T-cell (primary cell): ENCODE measurements at regions not wholly inside any gene's neighbourhood (a gene's known extent, or its start where the extent isn't known, plus 50 kb on each side); places are given as distances from the start of the nearest gene placed in this dataset.

ENCODE experiments used
- ATAC-seq, 4 experiments: fragments of 200-7000 bp in 3 of 4; fragments of 150-1000 bp in 1 of 4; cut with Tn5 transposase; replicated peaks in 1 of 4; 1 replicate in 3 of 4; 2 replicates in 1 of 4; pipeline ENCODE4 v1.10.0; 2021; ENCODE audit warnings: moderate library complexity in 3 of 4, mild to moderate bottlenecking in 2 of 4, moderate number of reproducible peaks in 1 of 4
- CTCF ChIA-PET, 2 donors: fragments of 300-600 bp; sonication (Branson Sonifier 250); formaldehyde crosslinking; loops; one replicate each; lab custom pipeline; 2022; ENCODE audit warnings: antibody characterized with exemption in 2 of 2; lab: Charles Lee
- POLR2A ChIA-PET, 2 donors: fragments of 300-600 bp; sonication (Branson Sonifier 250); formaldehyde crosslinking; loops; one replicate each; lab custom pipeline; 2022; ENCODE audit warnings: antibody characterized with exemption in 2 of 2; lab: Charles Lee
- DNase-seq, 35 experiments: peaks; one replicate each; pipeline versions ENCODE4 v3.0.0 to v3.0.0-alpha.2; 2013 to 2023
- H3K27ac ChIP-seq: one replicate; pipeline ENCODE4 v1.5.1; 2013; ENCODE audit warnings: low read length
- H3K27me3 ChIP-seq, 2 experiments: replicated peaks in 1 of 2; 1 replicate in 1 of 2; 2 replicates in 1 of 2; pipeline versions ENCODE4 v1.6.1 to v1.7.0; 2013; ENCODE audit warnings: low read length in 1 of 2, mixed read lengths in 1 of 2; ENCODE audit not compliant: control insufficient read depth in 2 of 2, insufficient read depth in 2 of 2; ENCODE audit errors: extremely low read depth in 1 of 2
- H3K36me3 ChIP-seq, 2 donors: 1 replicate in 1 of 2; 2 replicates in 1 of 2; pipeline versions ENCODE4 v1.6.1 to v1.7.0; 2013; ENCODE audit warnings: low read length in 1 of 2; ENCODE audit not compliant: control insufficient read depth in 2 of 2, insufficient read depth in 1 of 2; ENCODE audit errors: extremely low read depth in 1 of 2
- H3K4me1 ChIP-seq, 2 experiments: 1 replicate in 1 of 2; 2 replicates in 1 of 2; pipeline versions ENCODE4 v1.6.1 to v1.7.0; 2013; ENCODE audit warnings: low read length in 2 of 2, mixed read lengths in 1 of 2; ENCODE audit not compliant: insufficient read depth in 2 of 2, control insufficient read depth in 1 of 2; ENCODE audit errors: extremely low read depth in 1 of 2
- H3K4me3 ChIP-seq, 2 donors: 1 replicate in 1 of 2; 2 replicates in 1 of 2; pipeline versions ENCODE4 v1.5.1 to v1.7.0; 2013; ENCODE audit warnings: mild to moderate bottlenecking in 2 of 2, low read length in 1 of 2, moderate library complexity in 1 of 2; ENCODE audit not compliant: control insufficient read depth in 1 of 2; ENCODE audit errors: extremely low read depth in 1 of 2
- H3K9me3 ChIP-seq: 2 replicates; pipeline ENCODE4 v1.7.0; 2013
- H3K27ac Mint-ChIP-seq, 2 donors: one replicate each; pipeline ENCODE4 v1.8.0; 2020 to 2021; ENCODE audit warnings: mild to moderate bottlenecking in 2 of 2, mixed read lengths in 2 of 2
- H3K27me3 Mint-ChIP-seq, 2 donors: one replicate each; pipeline ENCODE4 v1.8.0; 2021 to 2022; ENCODE audit warnings: mixed read lengths in 2 of 2
- H3K36me3 Mint-ChIP-seq: one replicate; pipeline ENCODE4 v1.8.0; 2021; ENCODE audit warnings: mixed read lengths
- H3K4me1 Mint-ChIP-seq, 3 donors: one replicate each; pipeline ENCODE4 v1.8.0; 2020 to 2022; ENCODE audit warnings: mixed read lengths in 3 of 3, mild to moderate bottlenecking in 1 of 3
- H3K4me3 Mint-ChIP-seq, 3 donors: one replicate each; pipeline ENCODE4 v1.8.0; 2020 to 2022; ENCODE audit warnings: mild to moderate bottlenecking in 3 of 3, mixed read lengths in 3 of 3, moderate library complexity in 3 of 3
- H3K9me3 Mint-ChIP-seq, 3 donors: one replicate each; pipeline ENCODE4 v1.8.0; 2020 to 2022; ENCODE audit warnings: mixed read lengths in 3 of 3
- WGBS: methylation state at CpG from one replicate; pipeline ENCODE4 v1.1.5; 2013; ENCODE audit warnings: missing lambda C conversion rate; ENCODE audit not compliant: insufficient coverage; 5-methylcytosine and 5-hydroxymethylcytosine counted together

GRCh38 chr2:41900101-41900577 is 147.7 kb upstream of the PKDCC start:
- Histone ChIP-seq H3K4me1 (peaks cover 0 to 30% of the 10 kb centered on the region in 2 experiments), H3K27me3 (no peaks in the 10 kb centered on the region), H3K9me3 (no peaks in the 10 kb centered on the region), H3K4me3 (no peak overlapping the region), H3K36me3 (no peaks in the 10 kb centered on the region), H3K27ac (no peak overlapping the region)
- CTCF ChIA-PET: no interaction called here
- no CpG with 5 or more reads among the region's 1 CpG for WGBS
- no peak overlapping the region for H3K4me3 Mint-ChIP-seq
- no peaks in the 10 kb centered on the region for H3K36me3 Mint-ChIP-seq
- DNase-seq: no peak
- no peaks in the 10 kb centered on the region for H3K9me3 Mint-ChIP-seq
- H3K27ac Mint-ChIP-seq: no peak overlapping the region
- no peak for ATAC-seq
- POLR2A ChIA-PET: no interaction called here
- peaks cover 12 to 16% of the 10 kb centered on the region in 2 donors for H3K27me3 Mint-ChIP-seq
- H3K4me1 Mint-ChIP-seq: peaks cover 5 to 32% (median 21%) of the 10 kb centered on the region in 3 donors

- ATAC-seq (no peak), DNase-seq (no peak)
- H3K36me3 Mint-ChIP-seq: no peaks in the 10 kb centered on the region
- H3K27ac ChIP-seq: no peak overlapping the region
- peaks cover 20 to 24% of the 10 kb centered on the region in 2 donors for H3K27me3 Mint-ChIP-seq
- WGBS: 100% methylated on average over 1 of the region's 2 CpGs
- H3K4me3 ChIP-seq: no peak overlapping the region
- H3K4me1 Mint-ChIP-seq: peaks cover 0 to 5% (median 0%) of the 10 kb centered on the region in 3 donors
- no peaks in the 10 kb centered on the region for H3K36me3 ChIP-seq
- peaks cover 0 to 3% of the 10 kb centered on the region in 2 experiments for H3K4me1 ChIP-seq
- H3K27ac Mint-ChIP-seq: no peak overlapping the region
- H3K9me3 ChIP-seq: no peaks in the 10 kb centered on the region
- no peak overlapping the region for H3K4me3 Mint-ChIP-seq
- CTCF ChIA-PET: no interaction called here
- POLR2A ChIA-PET: interaction anchor here in 1 of 2 donors (0.5 kb wide), 1 partner anchor 273 kb away, joined by 9 read pairs; no protein-coding TSS in a partner anchor
- no peaks in the 10 kb centered on the region for H3K9me3 Mint-ChIP-seq
- peaks cover 0 to 4% of the 10 kb centered on the region in 2 experiments for H3K27me3 ChIP-seq
Observed at GRCh38 chr2:41902897-41903296, 144.9 kb upstream of the PKDCC start.

GRCh38 chr2:41903474-41904135 is 144.2 kb upstream of the PKDCC start:
- no peak overlapping the region for H3K4me3 ChIP-seq
- no peaks in the 10 kb centered on the region for H3K9me3 ChIP-seq
- ATAC-seq (no peak), DNase-seq (no peak)
- Mint-ChIP-seq H3K27ac (no peak overlapping the region), H3K27me3 (peaks cover 26% of the 10 kb centered on the region in 2 donors), H3K9me3 (no peaks in the 10 kb centered on the region), H3K4me3 (no peak overlapping the region), H3K4me1 (peaks cover 0 to 3% (median 0%) of the 10 kb centered on the region in 3 donors), H3K36me3 (no peaks in the 10 kb centered on the region)
- H3K27me3 ChIP-seq: peaks cover 0 to 4% of the 10 kb centered on the region in 2 experiments
- ChIA-PET CTCF (interaction anchor here in 1 of 2 donors (0.5 kb wide), 1 partner anchor 278 kb away, joined by 3 read pairs; no protein-coding TSS in a partner anchor), POLR2A (interaction anchor here in 1 of 2 donors (0.5 kb wide), 1 partner anchor 272 kb away, joined by 9 read pairs; no protein-coding TSS in a partner anchor)
- H3K4me1 ChIP-seq: no peaks in the 10 kb centered on the region
- no peak overlapping the region for H3K27ac ChIP-seq
- no peaks in the 10 kb centered on the region for H3K36me3 ChIP-seq

GRCh38 chr2:41904459-41904858 is 143.4 kb upstream of the PKDCC start:
- CTCF ChIA-PET: interaction anchor here in 1 of 2 donors (0.7 kb wide), 1 partner anchor 283 kb away, joined by 4 read pairs; no protein-coding TSS in a partner anchor
- no peaks in the 10 kb centered on the region for H3K4me1 ChIP-seq
- no peaks in the 10 kb centered on the region for H3K36me3 Mint-ChIP-seq
- H3K36me3 ChIP-seq: no peaks in the 10 kb centered on the region
- no CpG with 5 or more reads among the region's 2 CpGs for WGBS
- no peak for ATAC-seq
- H3K9me3 Mint-ChIP-seq: no peaks in the 10 kb centered on the region
- POLR2A ChIA-PET: no interaction called here
- no peak overlapping the region for H3K27ac ChIP-seq
- no peak overlapping the region for H3K27ac Mint-ChIP-seq
- no peaks in the 10 kb centered on the region for H3K9me3 ChIP-seq
- no peak for DNase-seq
- H3K4me3 ChIP-seq: no peak overlapping the region
- no peaks in the 10 kb centered on the region for H3K4me1 Mint-ChIP-seq
- peaks cover 0 to 4% of the 10 kb centered on the region in 2 experiments for H3K27me3 ChIP-seq
- H3K4me3 Mint-ChIP-seq: no peak overlapping the region
- peaks cover 26% of the 10 kb centered on the region in 2 donors for H3K27me3 Mint-ChIP-seq

GRCh38 chr2:41905597-41906337 is 142.1 kb upstream of the PKDCC start:
- ChIA-PET CTCF (no interaction called here), POLR2A (no interaction called here)
- Histone ChIP-seq H3K4me1 (no peaks in the 10 kb centered on the region), H3K9me3 (no peaks in the 10 kb centered on the region), H3K27me3 (peaks cover 0 to 6% of the 10 kb centered on the region in 2 experiments), H3K27ac (no peak overlapping the region), H3K4me3 (no peak overlapping the region), H3K36me3 (no peaks in the 10 kb centered on the region)
- peaks cover 26% of the 10 kb centered on the region in 2 donors for H3K27me3 Mint-ChIP-seq
- H3K4me3 Mint-ChIP-seq: no peak overlapping the region
- no peaks in the 10 kb centered on the region for H3K36me3 Mint-ChIP-seq
- DNase-seq: no peak
- no peak overlapping the region for H3K27ac Mint-ChIP-seq
- H3K4me1 Mint-ChIP-seq: peaks cover 0 to 3% (median 0%) of the 10 kb centered on the region in 3 donors
- no peaks in the 10 kb centered on the region for H3K9me3 Mint-ChIP-seq
- no peak for ATAC-seq
- 74% methylated on average over 6 of the region's 7 CpGs for WGBS

GRCh38 chr2:41906338-41906725 is 141.5 kb upstream of the PKDCC start:
- Mint-ChIP-seq H3K36me3 (no peaks in the 10 kb centered on the region), H3K4me3 (no peak overlapping the region), H3K4me1 (peaks cover 0 to 3% (median 0%) of the 10 kb centered on the region in 3 donors), H3K27me3 (peaks cover 26% of the 10 kb centered on the region in 2 donors), H3K9me3 (no peaks in the 10 kb centered on the region), H3K27ac (no peak overlapping the region)
- Histone ChIP-seq H3K9me3 (no peaks in the 10 kb centered on the region), H3K36me3 (no peaks in the 10 kb centered on the region), H3K4me3 (no peak overlapping the region), H3K4me1 (no peaks in the 10 kb centered on the region), H3K27ac (no peak overlapping the region), H3K27me3 (peaks cover 0 to 6% of the 10 kb centered on the region in 2 experiments)
- ChIA-PET POLR2A (no interaction called here), CTCF (no interaction called here)
- no peak for DNase-seq
- no peak for ATAC-seq
- WGBS: no CpG with 5 or more reads among the region's 4 CpGs
